Esophagus muscularis mucosa (tissue), 4 donors: ENCODE measurements at regions not wholly inside any gene's neighbourhood (a gene's known extent, or its start where the extent isn't known, plus 50 kb on each side); places are given as distances from the start of the nearest gene placed in this dataset.

Experiments used
- DNase-seq: peaks from one replicate; pipeline ENCODE4 v3.0.0-alpha.2; 2017; ENCODE audit errors: extremely low spot score
- H3K27ac ChIP-seq, 4 donors: fragments of 200-600 bp; sonication (generic); replicated peaks in 1 of 4; 1 replicate in 3 of 4; 2 replicates in 1 of 4; pipeline ENCODE4 v1.5.1; 2016 to 2019; ENCODE audit warnings: mild to moderate bottlenecking in 1 of 4
- H3K27me3 ChIP-seq, 4 donors: fragments of 200-600 bp; sonication (generic); one replicate each; pipeline versions ENCODE4 v1.5.1 to v1.6.0; 2016 to 2019
- H3K36me3 ChIP-seq, 4 donors: fragments of 200-600 bp; sonication (generic); one replicate each; pipeline ENCODE4 v1.5.1; 2016 to 2019
- H3K4me1 ChIP-seq, 4 donors: fragments of 200-600 bp; sonication (generic); one replicate each; pipeline ENCODE4 v1.5.1; 2016 to 2019
- H3K4me3 ChIP-seq, 4 donors: fragments of 200-600 bp; sonication (generic); 1 replicate in 2 of 4; 2 replicates in 2 of 4; pipeline ENCODE4 v1.5.1; 2016 to 2019; ENCODE audit warnings: mild to moderate bottlenecking in 4 of 4, moderate library complexity in 1 of 4
- H3K9me3 ChIP-seq, 4 donors: fragments of 200-600 bp; sonication (generic); 1 replicate in 3 of 4; 2 replicates in 1 of 4; pipeline ENCODE4 v1.5.1; 2016 to 2019
- CTCF ChIP-seq, 3 experiments: fragments of 200-600 bp in 2 of 3; fragments of 450-650 bp in 1 of 3; sonication (generic) in 2 of 3; IDR thresholded peaks; one replicate each; pipeline ENCODE4 v1.5.1; 2017 to 2019; ENCODE audit warnings: antibody characterized with exemption in 3 of 3, mild to moderate bottlenecking in 2 of 3, moderate library complexity in 1 of 3
- EP300 ChIP-seq: sonication (generic); formaldehyde crosslinking; IDR thresholded peaks from one replicate; pipeline ENCODE4 v1.6.1; 2017; ENCODE audit warnings: antibody characterized with exemption
- POLR2A ChIP-seq: fragments of 450-650 bp; IDR thresholded peaks from one replicate; pipeline ENCODE4 v1.6.1; 2017; ENCODE audit warnings: antibody characterized with exemption, moderate library complexity, mild to moderate bottlenecking, low read depth
- POLR2AphosphoS5 ChIP-seq, 2 donors: sonication (generic); formaldehyde crosslinking; IDR thresholded peaks; one replicate each; pipeline ENCODE4 v1.6.1; 2017; ENCODE audit warnings: antibody characterized with exemption in 2 of 2
- WGBS: methylation state at CpG from one replicate; pipeline ENCODE4 v1.1.5; 2018; 5-methylcytosine and 5-hydroxymethylcytosine counted together
- intact Hi-C: fragments of 100-400 bp; cut with DNase I; formaldehyde crosslinking; loops from one replicate; pipeline ENCODE4 v1.15.1; 2023

- Histone ChIP-seq H3K27ac (no peak overlapping the region), H3K9me3 (no peaks in the 10 kb centered on the region), H3K4me1 (no peaks in the 10 kb centered on the region), H3K27me3 (no peaks in the 10 kb centered on the region), H3K36me3 (no peaks in the 10 kb centered on the region), H3K4me3 (no peak overlapping the region)
- DNase-seq, result no peak
- TF ChIP-seq POLR2A, result no peak
- no peak for TF ChIP-seq POLR2AphosphoS5 (IDR thresholded peaks at IDR 0.05)
- TF ChIP-seq EP300, result no peak
- TF ChIP-seq CTCF (IDR thresholded peaks at IDR 0.05), result no peak
- intact Hi-C loops, result no loop called here
- 80% methylated on average over 12 of the region's 12 CpGs for WGBS
These were observed 64.8 kb upstream of the AMZ2 start for GRCh38 chr17:68182940-68183551.

GRCh38 chr17:68184141-68184571 is 63.7 kb upstream of the AMZ2 start:
- intact Hi-C loops, result no loop called here
- WGBS, result 74% methylated on average over 7 of the region's 10 CpGs
- no peak overlapping the region for H3K4me3 ChIP-seq
- H3K9me3 ChIP-seq, result no peaks in the 10 kb centered on the region
- H3K4me1 ChIP-seq, result no peaks in the 10 kb centered on the region
- no peak overlapping the region for H3K27ac ChIP-seq
- TF ChIP-seq POLR2A (no peak), CTCF (IDR thresholded peaks at IDR 0.05) (no peak), EP300 (no peak), POLR2AphosphoS5 (IDR thresholded peaks at IDR 0.05) (no peak)
- H3K36me3 ChIP-seq, result no peaks in the 10 kb centered on the region
- no peak for DNase-seq
- no peaks in the 10 kb centered on the region for H3K27me3 ChIP-seq

DNA sequence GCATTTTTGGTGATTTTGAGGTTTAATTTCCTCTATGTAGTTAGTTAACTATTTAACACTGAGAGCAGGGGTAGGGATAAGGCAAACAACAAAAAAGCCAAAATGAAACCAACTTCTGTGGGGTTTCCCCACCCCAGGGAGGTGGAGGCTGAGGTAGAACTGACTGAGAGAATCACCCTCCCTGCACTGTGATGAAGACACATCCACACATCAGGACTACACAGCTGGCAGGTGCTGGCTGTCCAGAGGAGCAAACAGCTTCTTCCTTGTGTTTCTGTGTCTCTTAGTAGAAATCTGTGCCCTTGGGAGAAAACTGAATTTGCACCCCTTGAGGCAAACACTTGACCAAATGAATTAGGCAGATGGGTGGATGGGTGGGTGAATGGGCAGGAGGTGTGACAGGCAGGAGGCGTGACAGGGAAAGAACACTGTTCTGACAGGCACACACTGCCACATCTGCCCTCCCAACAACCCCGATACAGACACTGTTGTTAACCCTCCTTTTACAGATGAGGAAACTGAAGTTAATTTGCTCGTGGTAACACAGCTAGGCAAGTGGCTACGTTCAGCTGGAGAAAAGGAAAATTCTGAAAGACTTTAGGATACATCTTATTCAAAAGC is 62.9 kb upstream of the AMZ2 start:
- WGBS, result 86% methylated on average over 4 of the region's 4 CpGs

DNA sequence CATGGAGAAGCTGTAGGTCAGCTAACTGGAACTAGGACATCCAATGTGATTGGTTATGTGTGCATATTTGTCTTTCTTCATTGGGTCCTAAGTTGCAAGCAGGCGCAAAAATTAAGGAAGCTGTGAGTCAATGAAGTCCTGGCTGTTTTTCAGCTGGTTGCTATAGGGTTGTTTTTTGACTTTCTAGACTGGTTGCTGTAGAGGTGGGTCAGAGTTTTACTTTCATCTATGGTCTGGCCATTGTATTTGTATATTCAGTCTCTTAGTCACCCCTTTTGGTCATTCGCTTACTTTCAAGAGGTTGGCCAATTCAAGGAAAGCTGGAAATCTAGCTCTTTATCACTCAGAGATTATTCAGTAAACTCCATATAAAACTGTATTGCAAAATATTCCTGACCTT is 62.0 kb upstream of the AMZ2 start:
- Histone ChIP-seq H3K4me1 (no peaks in the 10 kb centered on the region), H3K4me3 (no peak overlapping the region), H3K36me3 (no peaks in the 10 kb centered on the region), H3K27ac (no peak overlapping the region), H3K27me3 (no peaks in the 10 kb centered on the region), H3K9me3 (no peaks in the 10 kb centered on the region)
- TF ChIP-seq EP300, result no peak
- no peak for TF ChIP-seq POLR2A
- TF ChIP-seq CTCF (IDR thresholded peaks at IDR 0.05), result no peak
- no peak for TF ChIP-seq POLR2AphosphoS5 (IDR thresholded peaks at IDR 0.05)
- intact Hi-C loops, result no loop called here
- 100% methylated on average over 2 of the region's 2 CpGs for WGBS
- no peak for DNase-seq

More for the DNA sequence above, 62.9 kb upstream of the AMZ2 start:
- DNase-seq, result no peak
- Histone ChIP-seq H3K9me3 (no peaks in the 10 kb centered on the region), H3K4me3 (no peak overlapping the region), H3K4me1 (no peaks in the 10 kb centered on the region), H3K36me3 (no peaks in the 10 kb centered on the region), H3K27me3 (no peaks in the 10 kb centered on the region), H3K27ac (no peak overlapping the region)
- TF ChIP-seq CTCF (IDR thresholded peaks at IDR 0.05), result no peak
- TF ChIP-seq POLR2AphosphoS5 (IDR thresholded peaks at IDR 0.05), result no peak
- TF ChIP-seq POLR2A, result no peak
- no peak for TF ChIP-seq EP300
- intact Hi-C loops, result no loop called here

- H3K4me1 ChIP-seq, result no peaks in the 10 kb centered on the region
- 95% methylated on average over 4 of the region's 4 CpGs for WGBS
- peaks cover 0 to 10% (median 2%) of the 10 kb centered on the region in 4 donors for H3K27me3 ChIP-seq
- no peak for DNase-seq
- intact Hi-C loops, result no loop called here
- no peaks in the 10 kb centered on the region for H3K36me3 ChIP-seq
- no peaks in the 10 kb centered on the region for H3K9me3 ChIP-seq
- H3K27ac ChIP-seq, result no peak overlapping the region
- no peak for TF ChIP-seq POLR2AphosphoS5 (IDR thresholded peaks at IDR 0.05)
- H3K4me3 ChIP-seq, result no peak overlapping the region
These were observed 57.3 kb upstream of the AMZ2 start for GRCh38 chr17:68190495-68190894.
